Upper lobe of left lung (tissue), 4 donors: ENCODE measurements at regions not wholly inside any gene's neighbourhood (a gene's known extent, or its start where the extent isn't known, plus 50 kb on each side); places are given as distances from the start of the nearest gene placed in this dataset.

ENCODE experiments used
- CTCF ChIP-seq, 6 experiments: fragments of 450-650 bp in 4 of 6; fragments of 200-600 bp in 2 of 6; sonication (generic) in 2 of 6; IDR thresholded peaks; one replicate each; pipeline ENCODE4 v1.5.1; 2016 to 2019; ENCODE audit warnings: antibody characterized with exemption in 6 of 6
- POLR2A ChIP-seq, 4 donors: fragments of 450-650 bp; IDR thresholded peaks; one replicate each; pipeline ENCODE4 v1.5.1; 2016 to 2017; ENCODE audit warnings: antibody characterized with exemption in 4 of 4, mild to moderate bottlenecking in 2 of 4
- POLR2AphosphoS5 ChIP-seq, 2 donors: sonication (generic); formaldehyde crosslinking; IDR thresholded peaks; one replicate each; pipeline ENCODE4 v1.5.1; 2017; ENCODE audit warnings: antibody characterized with exemption in 2 of 2

GRCh38 chr1:55646181-55646580, 431.0 kb upstream of the USP24 start:
- TF ChIP-seq CTCF (IDR thresholded peaks at IDR 0.05) (no peak), POLR2AphosphoS5 (IDR thresholded peaks at IDR 0.05) (no peak), POLR2A (IDR thresholded peaks at IDR 0.05) (no peak)
